Cardiac muscle cell (in vitro differentiated cells and primary cell): ENCODE measurements at regions not wholly inside any gene's neighbourhood (a gene's known extent, or its start where the extent isn't known, plus 50 kb on each side); places are given as distances from the start of the nearest gene placed in this dataset.

Source experiments
- DNase-seq, 2 donors: peaks; one replicate each; pipeline versions ENCODE4 v3.0.0 to v3.0.0-alpha.2; 2010 to 2017; ENCODE audit warnings: low read depth in 1 of 2, low spot score in 1 of 2
- H3K27ac ChIP-seq: fragments of 200-600 bp; sonication (generic); 2 replicates; pipeline ENCODE4 v1.5.1; 2016
- H3K27me3 ChIP-seq: fragments of 200-600 bp; sonication (generic); 2 replicates; pipeline ENCODE4 v1.6.0; 2016; ENCODE audit warnings: control low read depth
- H3K36me3 ChIP-seq: fragments of 200-600 bp; sonication (generic); 2 replicates; pipeline ENCODE4 v1.5.1; 2016; ENCODE audit warnings: control low read depth
- H3K4me1 ChIP-seq: fragments of 200-600 bp; sonication (generic); 2 replicates; pipeline ENCODE4 v1.8.1; 2017; ENCODE audit warnings: low read depth, mild to moderate bottlenecking, mixed run types
- H3K4me3 ChIP-seq: fragments of 200-600 bp; sonication (generic); 2 replicates; pipeline ENCODE4 v1.5.1; 2016; ENCODE audit warnings: mild to moderate bottlenecking
- H3K9me3 ChIP-seq: fragments of 200-600 bp; sonication (generic); 2 replicates; pipeline ENCODE4 v1.5.1; 2017; ENCODE audit warnings: low read depth, mild to moderate bottlenecking, control low read depth
- TF ChIP-seq, protein P1 (sequence below): IDR thresholded peaks from 2 replicates; pipeline ENCODE4 v1.5.1; 2012; ENCODE audit warnings: low read depth, mild to moderate bottlenecking, low read length

DNA sequence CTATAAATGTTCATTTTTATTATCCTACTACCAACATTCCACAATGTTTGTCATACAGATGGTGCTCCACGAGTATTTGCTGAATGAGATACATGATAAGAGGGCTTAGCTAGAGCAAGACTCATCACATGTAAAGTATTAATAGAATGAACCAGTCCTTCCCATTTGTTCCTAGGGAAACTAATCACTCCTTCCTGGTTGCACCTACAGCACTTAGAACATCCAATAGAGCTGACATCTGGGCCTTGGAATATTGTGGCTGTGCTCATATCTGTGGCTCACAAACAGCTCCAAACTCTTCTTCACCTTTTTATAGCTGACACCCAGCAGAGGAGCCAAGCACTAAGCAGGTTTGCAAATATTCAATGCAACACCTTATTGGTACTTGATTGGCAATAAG, 91.9 kb upstream of the C1GALT1 start:
- Histone ChIP-seq H3K4me3 (no peak overlapping the region), H3K27ac (no peak overlapping the region), H3K36me3 (no peaks in the 10 kb centered on the region), H3K9me3 (no peaks in the 10 kb centered on the region), H3K4me1 (no peaks in the 10 kb centered on the region), H3K27me3 (no peaks in the 10 kb centered on the region)
- TF ChIP-seq, protein P1, sequence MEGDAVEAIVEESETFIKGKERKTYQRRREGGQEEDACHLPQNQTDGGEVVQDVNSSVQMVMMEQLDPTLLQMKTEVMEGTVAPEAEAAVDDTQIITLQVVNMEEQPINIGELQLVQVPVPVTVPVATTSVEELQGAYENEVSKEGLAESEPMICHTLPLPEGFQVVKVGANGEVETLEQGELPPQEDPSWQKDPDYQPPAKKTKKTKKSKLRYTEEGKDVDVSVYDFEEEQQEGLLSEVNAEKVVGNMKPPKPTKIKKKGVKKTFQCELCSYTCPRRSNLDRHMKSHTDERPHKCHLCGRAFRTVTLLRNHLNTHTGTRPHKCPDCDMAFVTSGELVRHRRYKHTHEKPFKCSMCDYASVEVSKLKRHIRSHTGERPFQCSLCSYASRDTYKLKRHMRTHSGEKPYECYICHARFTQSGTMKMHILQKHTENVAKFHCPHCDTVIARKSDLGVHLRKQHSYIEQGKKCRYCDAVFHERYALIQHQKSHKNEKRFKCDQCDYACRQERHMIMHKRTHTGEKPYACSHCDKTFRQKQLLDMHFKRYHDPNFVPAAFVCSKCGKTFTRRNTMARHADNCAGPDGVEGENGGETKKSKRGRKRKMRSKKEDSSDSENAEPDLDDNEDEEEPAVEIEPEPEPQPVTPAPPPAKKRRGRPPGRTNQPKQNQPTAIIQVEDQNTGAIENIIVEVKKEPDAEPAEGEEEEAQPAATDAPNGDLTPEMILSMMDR: no peak
- no peak for DNase-seq

DNA sequence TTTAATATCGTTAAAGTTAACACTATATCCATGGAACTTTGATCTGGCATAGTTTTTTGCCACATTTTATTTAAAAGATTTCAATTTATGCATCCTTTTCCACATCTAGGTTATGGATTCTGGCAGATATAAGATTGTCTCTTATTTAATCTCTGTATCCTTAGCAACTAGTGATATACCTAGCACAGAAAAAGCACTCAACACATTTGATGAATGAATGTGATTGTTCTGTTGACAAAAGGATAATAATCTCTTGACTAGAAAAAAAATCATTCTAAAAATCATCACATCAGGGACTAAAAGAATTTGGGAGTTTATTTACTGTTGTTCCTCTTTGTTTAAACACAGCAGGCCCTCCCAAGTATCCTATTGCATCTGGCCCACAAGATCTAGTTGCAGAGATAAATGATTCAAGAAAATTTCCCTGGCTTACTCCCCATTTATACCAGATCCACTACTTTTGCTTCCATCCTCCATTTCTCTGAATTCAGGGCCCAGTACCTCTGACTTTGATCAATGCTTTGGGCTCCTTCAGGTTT, 84.0 kb upstream of the C1GALT1 start:
- TF ChIP-seq, protein P1: no peak
- no peak overlapping the region for H3K4me3 ChIP-seq
- no peak for DNase-seq

DNA sequence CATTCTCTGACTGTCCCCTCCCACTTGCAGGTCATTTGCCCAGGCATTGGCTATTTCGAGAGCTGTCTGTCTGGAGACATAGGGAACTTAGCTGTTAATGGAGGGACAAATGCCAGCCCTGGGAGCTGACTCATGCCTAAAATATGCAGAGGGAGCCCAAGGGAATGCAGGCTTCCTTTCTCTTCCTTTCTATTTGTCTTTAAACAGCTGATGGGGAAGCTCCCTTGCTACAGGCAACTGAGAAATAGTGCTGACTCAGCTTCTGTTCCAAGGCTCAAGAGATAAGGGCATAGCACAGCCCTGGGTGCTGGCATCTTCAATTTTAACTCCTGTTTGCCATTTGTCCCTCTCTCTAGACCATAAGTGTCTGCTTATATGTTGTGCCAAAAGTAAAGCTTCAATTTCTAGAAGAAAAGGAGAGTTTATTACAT, 82.7 kb upstream of the C1GALT1 start:
- peaks cover 14% of the 10 kb centered on the region for H3K4me1 ChIP-seq
- H3K36me3 ChIP-seq: no peaks in the 10 kb centered on the region
- DNase-seq: peak; percentile 90 to 98
- H3K27ac ChIP-seq: peak overlapping the region; percentile 87
- TF ChIP-seq, protein P1: no peak
- H3K9me3 ChIP-seq: no peaks in the 10 kb centered on the region
- H3K4me3 ChIP-seq: no peak overlapping the region
- H3K27me3 ChIP-seq: no peaks in the 10 kb centered on the region

More for the DNA sequence above, 84.0 kb upstream of the C1GALT1 start:
- Histone ChIP-seq H3K4me1 (peaks cover 14% of the 10 kb centered on the region), H3K27me3 (no peaks in the 10 kb centered on the region), H3K27ac (no peak overlapping the region), H3K9me3 (no peaks in the 10 kb centered on the region), H3K36me3 (no peaks in the 10 kb centered on the region)

DNA sequence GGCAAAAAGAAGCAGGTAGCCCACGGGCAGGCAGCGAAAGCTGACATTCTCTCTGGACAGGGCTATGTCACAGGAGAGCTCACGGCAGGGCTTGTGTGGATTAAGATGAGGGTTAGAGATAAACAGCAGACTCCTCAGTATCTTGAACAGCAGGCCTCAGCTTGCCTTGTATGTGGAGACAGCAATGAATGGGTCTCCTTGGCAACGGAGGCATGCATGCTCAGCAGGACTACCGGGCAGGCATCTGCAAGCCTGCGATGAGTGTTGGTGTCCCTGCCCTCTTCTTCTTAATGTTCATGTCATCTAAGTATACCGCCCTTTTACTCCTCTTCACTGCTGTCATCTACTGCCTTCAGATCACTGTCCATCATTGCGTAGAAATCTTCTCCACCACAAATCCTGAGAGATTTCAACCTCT, 81.9 kb upstream of the C1GALT1 start:
- Histone ChIP-seq H3K4me1 (peaks cover 14% of the 10 kb centered on the region), H3K27ac (peak overlapping the region; percentile 87), H3K9me3 (no peaks in the 10 kb centered on the region), H3K36me3 (no peaks in the 10 kb centered on the region), H3K4me3 (no peak overlapping the region), H3K27me3 (no peaks in the 10 kb centered on the region)
- TF ChIP-seq, protein P1: no peak
- peak in 1 of 2 donors; percentile 22 for DNase-seq

DNA sequence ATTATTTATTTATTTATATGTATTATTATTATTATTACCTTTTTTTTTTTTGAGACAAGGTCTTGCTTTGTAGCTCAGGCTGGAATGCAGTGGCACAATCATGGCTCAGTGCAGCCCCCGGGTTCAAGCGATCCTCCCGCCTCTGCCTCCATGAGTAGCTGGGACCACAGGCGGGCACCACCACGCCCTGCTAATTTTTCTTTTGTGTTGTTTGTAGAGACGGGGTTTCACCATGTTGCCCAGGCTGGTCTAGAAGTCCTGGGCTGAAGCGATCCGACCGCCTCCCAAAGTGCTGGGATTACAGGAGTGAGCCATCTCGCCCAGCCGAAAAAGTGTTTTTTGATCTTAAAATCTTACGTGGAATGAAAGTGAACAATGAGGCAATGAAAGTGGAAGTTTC, 79.4 kb upstream of the C1GALT1 start:
- Histone ChIP-seq H3K4me1 (peaks cover 14% of the 10 kb centered on the region), H3K9me3 (no peaks in the 10 kb centered on the region), H3K4me3 (no peak overlapping the region), H3K36me3 (no peaks in the 10 kb centered on the region), H3K27me3 (no peaks in the 10 kb centered on the region), H3K27ac (no peak overlapping the region)
- DNase-seq: peak in 1 of 2 donors; percentile 7
- TF ChIP-seq, protein P1: no peak
